T-helper 1 cell (primary cell): ENCODE measurements at regions not wholly inside any gene's neighbourhood (a gene's known extent, or its start where the extent isn't known, plus 50 kb on each side); places are given as distances from the start of the nearest gene placed in this dataset.
"Not testable (repeated sequence)": the region's sequence is repeated elsewhere in the genome, so short reads cannot be mapped to it uniquely, and the experiment has no call there.

ENCODE experiments used
- DNase-seq, 5 donors: peaks; one replicate each; pipeline ENCODE4 v3.0.0-alpha.2; 2012 to 2020

- DNase-seq: no peak
Observed at GRCh38 chr2:184031402-184032147, 566.8 kb upstream of the ZNF804A start.

GRCh38 chr2:184032983-184033382, 565.3 kb upstream of the ZNF804A start:
- DNase-seq: no peak

GRCh38 chr2:184037273-184037672, 561.1 kb upstream of the ZNF804A start:
- DNase-seq: no peak

GRCh38 chr2:184039493-184039892, 558.8 kb upstream of the ZNF804A start:
- DNase-seq: no peak

DNA sequence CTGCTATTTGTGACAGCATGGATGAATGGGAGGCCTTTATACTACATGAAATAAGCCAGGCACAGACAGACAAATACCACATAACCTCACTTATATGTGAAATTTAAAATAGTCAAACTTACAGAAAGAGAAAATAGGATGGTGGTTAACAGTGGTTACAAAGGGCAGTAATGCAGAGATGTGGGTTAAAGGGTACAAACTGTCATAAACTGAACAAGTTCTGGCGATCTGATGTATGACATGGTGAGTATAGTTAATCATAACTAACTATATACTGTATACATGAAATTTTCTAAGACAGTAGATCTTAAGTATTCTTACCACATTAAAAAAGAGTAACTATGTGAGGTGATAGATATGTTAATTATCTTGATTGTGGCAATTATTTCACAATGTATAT, 558.1 kb upstream of the ZNF804A start:
- DNase-seq: no peak

- DNase-seq: no peak
Observed at GRCh38 chr2:184041077-184041476, 557.3 kb upstream of the ZNF804A start.

DNA sequence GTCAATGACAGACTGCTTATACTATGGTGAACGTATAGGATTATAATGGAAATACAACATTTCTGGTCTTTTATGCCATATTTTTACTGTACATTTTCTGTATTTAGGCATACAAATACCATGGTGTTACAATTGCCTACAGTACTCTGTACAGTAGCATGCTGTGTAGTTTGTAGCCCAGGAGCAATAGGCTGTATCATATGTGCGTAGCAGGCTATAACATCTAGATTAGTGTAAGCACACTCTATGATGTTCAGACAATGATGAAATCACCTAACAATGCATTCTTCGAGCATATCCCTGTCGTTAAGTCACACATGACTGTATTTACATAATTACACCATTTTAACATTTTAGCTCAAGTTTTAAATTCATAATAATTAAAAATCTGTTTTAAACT, 556.6 kb upstream of the ZNF804A start:
- DNase-seq: no peak

GRCh38 chr2:184047536-184047935, 550.8 kb upstream of the ZNF804A start:
- DNase-seq: no peak

GRCh38 chr2:184049566-184049965, 548.8 kb upstream of the ZNF804A start:
- no peak for DNase-seq

DNA sequence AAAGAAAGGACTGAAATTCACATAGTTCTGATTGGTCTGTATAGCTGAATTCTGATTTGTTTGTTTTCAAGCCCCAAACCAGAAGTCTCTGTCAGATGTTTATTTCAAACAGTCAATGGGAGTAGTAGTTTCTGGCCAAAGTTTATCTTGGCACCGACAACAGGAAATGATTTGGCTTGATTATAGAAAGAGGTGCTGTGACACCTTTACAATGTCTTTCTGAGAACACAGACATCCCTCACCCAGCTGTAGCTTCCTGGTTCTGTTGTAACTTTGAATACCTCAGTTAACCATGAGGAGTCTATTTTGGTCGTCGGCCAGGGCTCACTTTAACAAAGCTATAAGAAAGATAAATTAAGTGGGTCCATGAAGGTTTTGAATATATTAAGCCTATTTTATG, 545.0 kb upstream of the ZNF804A start:
- no peak for DNase-seq

DNA sequence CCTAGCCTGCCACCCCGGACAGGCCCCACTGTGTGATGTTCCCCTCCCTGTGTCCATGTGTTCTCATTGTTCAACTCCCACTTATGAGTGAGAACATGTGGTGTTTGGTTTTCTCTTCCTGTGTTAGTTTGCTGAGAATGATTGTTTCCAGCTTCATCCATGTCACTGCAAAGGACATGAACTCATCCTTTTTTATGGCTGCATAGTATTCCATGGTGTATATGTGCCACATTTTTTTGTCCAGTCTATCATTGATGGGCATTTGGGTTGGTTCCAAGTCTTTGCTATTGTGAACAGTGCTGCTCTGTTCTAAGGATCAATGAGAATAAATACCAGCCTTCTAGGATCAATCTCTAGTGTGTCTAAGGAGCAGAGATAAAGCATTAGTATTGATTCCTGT, 543.9 kb upstream of the ZNF804A start:
- DNase-seq: not testable (repeated sequence)

DNA sequence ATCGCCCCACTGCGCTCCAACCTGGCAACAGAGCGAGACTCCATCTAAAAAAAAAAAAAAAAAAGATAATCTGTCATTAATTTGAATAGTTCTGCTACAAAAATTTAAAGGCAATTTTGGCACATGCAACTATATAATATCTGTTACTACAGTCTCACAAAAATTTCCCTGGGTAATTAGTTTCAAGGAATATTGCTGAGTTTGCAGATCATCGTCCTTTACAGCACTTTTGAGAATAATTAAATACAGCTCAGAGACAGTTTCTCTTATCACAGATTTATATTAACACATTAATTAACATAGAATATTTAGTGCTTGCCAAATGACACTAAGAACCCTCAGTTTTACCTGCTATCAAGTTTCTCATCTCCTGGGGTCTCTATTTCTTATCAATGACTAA, 540.4 kb upstream of the ZNF804A start:
- no peak for DNase-seq

DNA sequence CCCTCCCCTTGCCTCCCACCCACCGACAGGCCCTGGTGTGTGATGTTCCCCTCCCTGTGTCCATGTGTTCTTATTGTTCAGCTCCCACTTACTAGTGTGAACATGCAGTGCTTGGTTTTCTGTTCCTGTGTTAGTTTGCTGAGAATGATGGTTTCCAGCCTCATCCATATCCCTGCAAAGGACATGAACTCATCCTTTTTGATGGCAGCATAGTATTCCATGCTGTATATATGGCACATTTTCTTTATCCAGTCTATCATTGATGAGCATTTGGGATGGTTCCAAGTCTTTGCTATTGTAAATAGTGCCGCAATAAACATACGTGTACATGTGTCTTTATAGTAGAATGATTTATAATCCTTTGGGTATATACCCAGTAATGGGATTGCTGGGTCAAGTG, 538.1 kb upstream of the ZNF804A start:
- DNase-seq: not testable (repeated sequence)

- DNase-seq: no peak
Observed at GRCh38 chr2:184067502-184067901, 530.8 kb upstream of the ZNF804A start.

- DNase-seq: no peak
Observed at GRCh38 chr2:184072470-184072869, 525.9 kb upstream of the ZNF804A start.

- no peak for DNase-seq
Observed at GRCh38 chr2:184078496-184078895, 519.8 kb upstream of the ZNF804A start.

- no peak for DNase-seq
Observed at GRCh38 chr2:184091456-184091855, 506.9 kb upstream of the ZNF804A start.

DNA sequence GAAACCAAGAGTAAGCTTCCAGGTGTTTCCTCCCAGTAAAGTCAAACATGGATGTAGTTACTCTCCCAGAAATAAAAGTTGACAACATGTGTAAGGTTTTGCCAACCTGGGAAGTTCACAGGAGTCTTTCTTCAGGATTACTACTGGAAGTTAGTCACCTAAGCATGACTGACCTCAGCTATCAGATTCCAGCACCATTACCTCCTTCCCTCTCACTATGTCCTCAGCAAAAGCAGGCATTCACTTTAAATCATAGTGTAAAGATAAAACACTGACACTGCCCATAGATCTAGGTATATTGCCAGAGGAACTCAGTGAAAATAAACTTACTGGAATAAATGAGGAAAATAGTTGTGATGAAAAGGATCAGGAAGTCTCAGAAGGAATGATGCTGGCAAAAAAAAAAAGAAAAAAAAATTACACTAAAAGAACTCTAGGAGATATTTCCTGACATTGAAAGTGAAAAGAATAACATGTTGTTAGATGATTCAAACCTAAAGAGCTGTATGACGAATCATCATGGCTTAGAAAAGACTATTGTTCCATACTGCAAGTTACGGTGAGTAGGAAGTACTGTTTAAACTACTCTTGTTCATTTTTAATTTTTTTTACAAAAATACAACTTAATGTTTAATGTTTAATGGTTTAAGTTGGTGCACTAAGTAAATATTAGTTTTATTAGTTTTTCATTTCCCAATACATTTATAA, 484.5 kb upstream of the ZNF804A start:
- DNase-seq: no peak

DNA sequence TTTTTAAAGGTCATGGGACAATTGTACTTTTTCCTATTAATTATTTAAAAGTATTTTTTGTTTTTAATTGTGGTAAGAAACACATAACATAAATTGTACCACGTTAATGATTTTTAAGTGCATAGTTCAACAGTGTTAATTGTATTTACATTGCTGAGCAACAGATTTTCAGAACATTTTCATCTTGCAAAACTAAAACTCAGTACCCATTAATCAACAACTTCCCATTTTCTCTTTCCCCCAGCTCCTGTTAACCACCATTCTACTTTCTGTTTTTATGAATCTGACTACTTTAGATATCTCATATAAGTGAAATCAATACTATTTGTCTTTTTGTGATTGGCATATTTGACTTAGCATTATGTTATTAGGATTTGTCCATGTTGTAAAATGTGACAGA, 483.9 kb upstream of the ZNF804A start:
- DNase-seq: no peak

DNA sequence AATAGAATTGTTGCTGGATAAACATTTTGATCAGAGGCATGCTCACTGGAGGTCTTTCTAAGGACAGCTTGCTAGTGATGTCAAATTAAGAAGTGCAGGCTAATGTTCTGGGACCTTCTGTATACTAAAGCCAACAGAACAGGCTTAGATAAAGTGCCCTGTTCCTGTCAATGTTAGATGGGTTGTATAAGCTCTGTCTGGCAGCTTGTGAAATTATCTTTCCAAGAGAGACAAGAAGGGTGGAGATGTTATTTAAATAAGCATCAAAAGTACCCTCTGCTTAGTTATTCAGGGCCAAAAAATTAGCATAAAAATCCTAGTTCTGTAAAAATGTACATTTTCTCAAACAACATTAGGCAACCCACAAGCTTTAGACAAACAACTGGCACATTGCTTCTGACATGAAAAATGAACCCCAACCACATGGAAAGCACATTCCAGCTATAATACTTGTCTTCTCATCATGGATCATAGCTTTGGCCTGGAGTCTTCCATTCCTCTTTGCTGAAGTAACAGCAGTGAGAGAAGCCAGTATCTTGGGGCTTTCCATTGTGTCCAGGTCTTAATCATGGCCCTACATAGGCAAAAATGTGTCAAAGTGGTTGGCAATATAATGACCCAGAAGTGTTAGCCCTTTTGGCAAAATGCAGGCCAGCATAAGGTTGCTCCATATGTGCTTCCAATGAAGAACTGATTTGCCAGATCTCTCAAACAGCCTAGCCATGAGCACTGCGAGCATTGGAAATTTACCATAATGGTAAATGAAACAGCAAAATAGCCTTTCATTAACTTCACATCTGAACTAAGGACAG, 478.1 kb upstream of the ZNF804A start:
- no peak for DNase-seq

- DNase-seq: no peak
Observed at GRCh38 chr2:184125867-184126266, 472.5 kb upstream of the ZNF804A start.

- no peak for DNase-seq
Observed at GRCh38 chr2:184129073-184129472, 469.3 kb upstream of the ZNF804A start.

GRCh38 chr2:184137955-184138354, 460.4 kb upstream of the ZNF804A start:
- DNase-seq: no peak

- no peak for DNase-seq
Observed at GRCh38 chr2:184141866-184142265, 456.5 kb upstream of the ZNF804A start.
